PC-9 (cell line): ENCODE measurements at regions not wholly inside any gene's neighbourhood (a gene's known extent, or its start where the extent isn't known, plus 50 kb on each side); places are given as distances from the start of the nearest gene placed in this dataset.

Experiments used
- BruUV-seq: library from RNA; stranded (reverse); fragments of 400-500 nt; replicated peaks from 2 replicates; lab custom pipeline; 2021; lab: Mats Ljungman, UMichigan
- CTCF ChIA-PET: fragments of 300-600 bp; sonication (Branson Sonifier 250); formaldehyde crosslinking; loops from one replicate; lab custom pipeline; 2022; ENCODE audit warnings: antibody characterized with exemption; lab: Charles Lee
- POLR2A ChIA-PET: fragments of 300-600 bp; sonication (Branson Sonifier 250); formaldehyde crosslinking; loops from one replicate; lab custom pipeline; 2022; ENCODE audit warnings: antibody characterized with exemption; ENCODE audit not compliant: unreplicated experiment; lab: Charles Lee
- DNase-seq, 2 experiments: peaks; one replicate each; pipeline versions ENCODE4 v3.0.0 to v3.0.0-alpha.2; 2015 to 2022; ENCODE audit warnings: mixed read lengths in 1 of 2
- H2AFZ ChIP-seq: fragments of 200-600 bp; sonication (generic); 2 replicates; pipeline ENCODE4 v1.8.1; 2017; ENCODE audit warnings: antibody characterized with exemption
- H3F3A ChIP-seq: fragments of 200-600 bp; sonication (generic); 2 replicates; pipeline ENCODE4 v1.8.1; 2017; ENCODE audit warnings: antibody characterized with exemption, mild to moderate bottlenecking, low read depth; ENCODE audit not compliant: insufficient read depth
- H3K27ac ChIP-seq: fragments of 200-600 bp; sonication (generic); 2 replicates; pipeline ENCODE4 v1.6.1; 2016; ENCODE audit warnings: mixed run types
- H3K27me3 ChIP-seq: fragments of 200-600 bp; sonication (generic); 2 replicates; pipeline ENCODE4 v1.6.1; 2016; ENCODE audit warnings: low read depth, mixed run types; ENCODE audit not compliant: insufficient read depth
- H3K36me3 ChIP-seq: fragments of 200-600 bp; sonication (generic); 2 replicates; pipeline ENCODE4 v1.6.1; 2016; ENCODE audit warnings: low read depth, mixed run types
- H3K4me1 ChIP-seq: fragments of 200-600 bp; sonication (generic); replicated peaks from 2 replicates; pipeline ENCODE4 v1.6.1; 2016; ENCODE audit warnings: mixed run types; ENCODE audit not compliant: insufficient read depth
- H3K4me2 ChIP-seq: fragments of 200-600 bp; sonication (generic); 2 replicates; pipeline ENCODE4 v1.6.1; 2017; ENCODE audit warnings: mixed run types
- H3K4me3 ChIP-seq: fragments of 200-600 bp; sonication (generic); 2 replicates; pipeline ENCODE4 v1.6.1; 2016; ENCODE audit warnings: mixed run types
- H3K79me2 ChIP-seq: fragments of 200-600 bp; sonication (generic); 2 replicates; pipeline ENCODE4 v1.6.1; 2017; ENCODE audit warnings: low read depth, mixed run types
- H3K9me2 ChIP-seq: fragments of 200-600 bp; sonication (generic); 2 replicates; pipeline ENCODE4 v1.8.1; 2017; ENCODE audit warnings: mild to moderate bottlenecking; ENCODE audit not compliant: insufficient read depth
- H3K9me3 ChIP-seq: fragments of 200-600 bp; sonication (generic); 2 replicates; pipeline ENCODE4 v1.8.1; 2016; ENCODE audit warnings: low read depth; ENCODE audit not compliant: insufficient read depth
- H4K20me1 ChIP-seq: fragments of 200-600 bp; sonication (generic); 2 replicates; pipeline ENCODE4 v1.8.1; 2017; ENCODE audit not compliant: insufficient read depth
- CTCF ChIP-seq: fragments of 200-600 bp; sonication (generic); conservative IDR thresholded peaks from 2 replicates; pipeline ENCODE4 v1.6.1; 2017; ENCODE audit warnings: mixed run types, antibody characterized with exemption, mild to moderate bottlenecking, moderate library complexity
- EZH2 ChIP-seq: fragments of 200-600 bp; sonication (generic); IDR thresholded peaks from 2 replicates; pipeline ENCODE4 v1.8.0; 2017; ENCODE audit warnings: antibody characterized with exemption, low read depth
- intact Hi-C: fragments of 100-400 bp; cut with micrococcal nuclease; formaldehyde crosslinking; loops from one replicate; pipeline ENCODE4 v1.10.0; 2022; ENCODE audit not compliant: unreplicated experiment

- Histone ChIP-seq H3F3A (no peaks in the 10 kb centered on the region), H3K4me3 (no peak overlapping the region), H3K27me3 (no peaks in the 10 kb centered on the region), H3K4me1 (no peaks in the 10 kb centered on the region), H4K20me1 (no peaks in the 10 kb centered on the region), H3K36me3 (no peaks in the 10 kb centered on the region), H2AFZ (no peak overlapping the region), H3K79me2 (no peaks in the 10 kb centered on the region), H3K27ac (no peak overlapping the region), H3K9me3 (no peaks in the 10 kb centered on the region), H3K4me2 (no peak overlapping the region), H3K9me2 (no peaks in the 10 kb centered on the region)
- TF ChIP-seq CTCF (no peak), EZH2 (no peak)
- POLR2A ChIA-PET, result no interaction called here
- BruUV-seq, result no TSS peak
- CTCF ChIA-PET, result no interaction called here
- no peak for DNase-seq
- intact Hi-C loops, result no loop called here
Measured at GRCh38 chrX:3195845-3196244, 150.6 kb downstream of the MXRA5 start.

- Histone ChIP-seq H3F3A (no peaks in the 10 kb centered on the region), H2AFZ (no peak overlapping the region), H3K36me3 (no peaks in the 10 kb centered on the region), H3K9me2 (no peaks in the 10 kb centered on the region), H3K4me1 (no peaks in the 10 kb centered on the region), H4K20me1 (no peaks in the 10 kb centered on the region), H3K4me3 (no peak overlapping the region), H3K4me2 (no peak overlapping the region), H3K9me3 (no peaks in the 10 kb centered on the region), H3K79me2 (no peaks in the 10 kb centered on the region), H3K27ac (no peak overlapping the region), H3K27me3 (no peaks in the 10 kb centered on the region)
- ChIA-PET POLR2A (no interaction called here), CTCF (no interaction called here)
- intact Hi-C loops, result no loop called here
- no peak for DNase-seq
- TF ChIP-seq CTCF (no peak), EZH2 (no peak)
- no TSS peak for BruUV-seq
Measured at GRCh38 chrX:3192835-3193234, 151.6 kb downstream of the ARSF start.

- Histone ChIP-seq H3K4me1 (no peaks in the 10 kb centered on the region), H2AFZ (no peak overlapping the region), H3K9me2 (no peaks in the 10 kb centered on the region), H3K9me3 (no peaks in the 10 kb centered on the region), H3K27ac (no peak overlapping the region), H3K27me3 (no peaks in the 10 kb centered on the region), H3K4me2 (no peak overlapping the region), H4K20me1 (no peaks in the 10 kb centered on the region), H3K36me3 (no peaks in the 10 kb centered on the region), H3K79me2 (no peaks in the 10 kb centered on the region), H3F3A (no peaks in the 10 kb centered on the region), H3K4me3 (no peak overlapping the region)
- no peak for DNase-seq
- BruUV-seq, result no TSS peak
- ChIA-PET CTCF (no interaction called here), POLR2A (no interaction called here)
- intact Hi-C loops, result no loop called here
- TF ChIP-seq EZH2, result no peak
Measured at GRCh38 chrX:3191796-3192195, 150.5 kb downstream of the ARSF start.

- BruUV-seq, result no TSS peak
- Histone ChIP-seq H3F3A (no peaks in the 10 kb centered on the region), H3K79me2 (no peaks in the 10 kb centered on the region), H3K36me3 (no peaks in the 10 kb centered on the region), H3K27me3 (no peaks in the 10 kb centered on the region), H3K9me3 (no peaks in the 10 kb centered on the region), H3K27ac (no peak overlapping the region), H3K4me1 (no peaks in the 10 kb centered on the region), H3K4me2 (no peak overlapping the region), H3K9me2 (no peaks in the 10 kb centered on the region), H2AFZ (no peak overlapping the region), H4K20me1 (no peaks in the 10 kb centered on the region), H3K4me3 (no peak overlapping the region)
- ChIA-PET POLR2A (no interaction called here), CTCF (no interaction called here)
- no peak for DNase-seq
- TF ChIP-seq EZH2 (no peak), CTCF (no peak)
- intact Hi-C loops, result no loop called here
Measured at GRCh38 chrX:3191201-3191600, 149.9 kb downstream of the ARSF start.
